NCI-H526 treated with DMSO at 0.1 percent for 48 hours (cell line): ENCODE measurements at regions not wholly inside any gene's neighbourhood (a gene's known extent, or its start where the extent isn't known, plus 50 kb on each side); places are given as distances from the start of the nearest gene placed in this dataset.
A peak's percentile ranks its signal among the peaks of the same experiment; 100 is the strongest.

ENCODE experiments used
- DNase-seq: peaks from one replicate; lab custom pipeline; 2025; lab: John Stamatoyannopoulos, UW

GRCh38 chr12:111037047-111037446 is 116.7 kb upstream of the MYL2 start:
- DNase-seq, result peak; percentile 33

GRCh38 chr12:111035578-111036301 is 115.4 kb upstream of the MYL2 start:
- DNase-seq, result peak; percentile 65

- peak; percentile 37 for DNase-seq
Observed at GRCh38 chr12:111034886-111035577, 114.7 kb upstream of the MYL2 start.

GRCh38 chr12:111034083-111034885 is 113.9 kb upstream of the MYL2 start, which contains the start of gene CUX2:
CUX2 (plus strand) TSS chr12:111034165.
- DNase-seq, result peak; percentile 42

- DNase-seq, result peak; percentile 39
Observed at GRCh38 chr12:111033281-111034082, 113.1 kb upstream of the MYL2 start.

GRCh38 chr12:111032591-111032919 is 112.2 kb upstream of the MYL2 start:
- no peak for DNase-seq

GRCh38 chr12:111031916-111032590 is 111.7 kb upstream of the MYL2 start:
- peak; percentile 10 for DNase-seq

GRCh38 chr12:111030800-111031199 is 110.4 kb upstream of the MYL2 start:
- DNase-seq, result no peak

GRCh38 chr12:111029732-111030131 is 109.4 kb upstream of the MYL2 start:
- no peak for DNase-seq

GRCh38 chr12:111029305-111029704 is 108.9 kb upstream of the MYL2 start:
- DNase-seq, result no peak

- no peak for DNase-seq
Observed at GRCh38 chr12:111028830-111029229, 108.5 kb upstream of the MYL2 start.

- DNase-seq, result no peak
Observed at GRCh38 chr12:111027431-111027830, 107.1 kb upstream of the MYL2 start.

- DNase-seq, result no peak
Observed at GRCh38 chr12:111025792-111026430, 105.5 kb upstream of the MYL2 start.

- no peak for DNase-seq
Observed at GRCh38 chr12:111025301-111025700, 104.9 kb upstream of the MYL2 start.

GRCh38 chr12:111024205-111024801 is 103.9 kb upstream of the MYL2 start:
- peak; percentile 21 for DNase-seq

- DNase-seq, result no peak
Observed at GRCh38 chr12:111022386-111022785, 102.0 kb upstream of the MYL2 start.

GRCh38 chr12:111014547-111014946 is 94.2 kb upstream of the MYL2 start:
- no peak for DNase-seq

- no peak for DNase-seq
Observed at GRCh38 chr12:111012918-111013317, 92.5 kb upstream of the MYL2 start.

GRCh38 chr12:111011999-111012600 is 91.7 kb upstream of the MYL2 start:
- no peak for DNase-seq
